ENCODE measurements at regions not wholly inside any gene's neighbourhood (a gene's known extent, or its start where the extent isn't known, plus 50 kb on each side); places are given as distances from the start of the nearest gene placed in this dataset.

DNA sequence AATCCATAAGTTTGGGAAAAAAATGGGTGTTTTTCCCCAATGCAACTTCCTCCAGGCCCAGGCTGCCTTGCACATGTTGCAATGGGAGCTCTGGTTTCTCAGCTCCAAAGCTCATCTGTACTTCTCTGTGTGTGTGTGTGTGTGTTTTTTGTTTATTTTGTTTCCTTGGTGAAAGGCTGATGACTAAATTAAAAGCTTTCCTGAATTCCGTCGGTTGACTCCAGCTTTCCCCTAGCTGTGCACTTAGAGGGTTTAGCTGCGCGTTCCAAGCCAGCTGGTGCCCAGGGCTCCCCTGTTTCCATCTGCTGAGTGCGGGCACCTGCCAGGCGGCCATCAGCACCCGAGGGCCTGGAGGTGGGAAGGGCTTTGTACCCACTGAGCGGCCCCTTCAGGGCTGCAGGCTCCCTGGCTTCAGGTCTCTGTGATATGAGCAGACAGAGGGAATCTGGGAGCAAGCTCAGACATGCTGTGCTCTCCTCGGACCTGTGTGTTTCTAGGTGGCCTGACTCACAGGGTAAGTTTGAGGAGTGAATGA lies 129.1 kb upstream of the SOX1 start:
- TF ChIP-seq, protein P1, sequence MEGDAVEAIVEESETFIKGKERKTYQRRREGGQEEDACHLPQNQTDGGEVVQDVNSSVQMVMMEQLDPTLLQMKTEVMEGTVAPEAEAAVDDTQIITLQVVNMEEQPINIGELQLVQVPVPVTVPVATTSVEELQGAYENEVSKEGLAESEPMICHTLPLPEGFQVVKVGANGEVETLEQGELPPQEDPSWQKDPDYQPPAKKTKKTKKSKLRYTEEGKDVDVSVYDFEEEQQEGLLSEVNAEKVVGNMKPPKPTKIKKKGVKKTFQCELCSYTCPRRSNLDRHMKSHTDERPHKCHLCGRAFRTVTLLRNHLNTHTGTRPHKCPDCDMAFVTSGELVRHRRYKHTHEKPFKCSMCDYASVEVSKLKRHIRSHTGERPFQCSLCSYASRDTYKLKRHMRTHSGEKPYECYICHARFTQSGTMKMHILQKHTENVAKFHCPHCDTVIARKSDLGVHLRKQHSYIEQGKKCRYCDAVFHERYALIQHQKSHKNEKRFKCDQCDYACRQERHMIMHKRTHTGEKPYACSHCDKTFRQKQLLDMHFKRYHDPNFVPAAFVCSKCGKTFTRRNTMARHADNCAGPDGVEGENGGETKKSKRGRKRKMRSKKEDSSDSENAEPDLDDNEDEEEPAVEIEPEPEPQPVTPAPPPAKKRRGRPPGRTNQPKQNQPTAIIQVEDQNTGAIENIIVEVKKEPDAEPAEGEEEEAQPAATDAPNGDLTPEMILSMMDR (IDR thresholded peaks at IDR 0.05) = no peak
- no peak for TF ChIP-seq POLR2A (IDR thresholded peaks at IDR 0.05)
- no peak for TF ChIP-seq POLR2AphosphoS5 (IDR thresholded peaks at IDR 0.05)
